GM23338 (cell line): ENCODE measurements at regions not wholly inside any gene's neighbourhood (a gene's known extent, or its start where the extent isn't known, plus 50 kb on each side); places are given as distances from the start of the nearest gene placed in this dataset.

ENCODE experiments used
- ATAC-seq: fragments of 200-7000 bp; cut with Tn5 transposase; 3 replicates; pipeline ENCODE4 v1.9.1; 2020
- DNase-seq: peaks from one replicate; pipeline ENCODE4 v3.0.0-alpha.2; 2015; ENCODE audit warnings: low spot score
- H2AFZ ChIP-seq: fragments of 200-600 bp; sonication (generic); 2 replicates; pipeline ENCODE4 v1.8.0; 2016; ENCODE audit warnings: antibody characterized with exemption, mild to moderate bottlenecking, moderate library complexity
- H3F3A ChIP-seq: fragments of 200-600 bp; sonication (generic); replicated peaks from 2 replicates; pipeline ENCODE4 v1.8.0; 2017; ENCODE audit warnings: antibody characterized with exemption, mixed run types, low read depth
- H3K27ac ChIP-seq: fragments of 200-600 bp; sonication (generic); 2 replicates; pipeline ENCODE4 v1.6.1; 2016; ENCODE audit warnings: low read depth
- H3K27me3 ChIP-seq: fragments of 200-600 bp; sonication (generic); 2 replicates; pipeline ENCODE4 v1.8.0; 2016; ENCODE audit warnings: mild to moderate bottlenecking, mixed run types, moderate library complexity; ENCODE audit not compliant: insufficient read depth
- H3K36me3 ChIP-seq: fragments of 200-600 bp; sonication (generic); 2 replicates; pipeline ENCODE4 v1.8.0; 2016; ENCODE audit warnings: mild to moderate bottlenecking; ENCODE audit not compliant: insufficient read depth
- H3K4me1 ChIP-seq: fragments of 200-600 bp; sonication (generic); 2 replicates; pipeline ENCODE4 v1.8.0; 2016; ENCODE audit warnings: mild to moderate bottlenecking, moderate library complexity; ENCODE audit not compliant: insufficient read depth
- H3K4me2 ChIP-seq: fragments of 200-600 bp; sonication (generic); 2 replicates; pipeline ENCODE4 v1.7.1; 2017; ENCODE audit warnings: mixed run types
- H3K4me3 ChIP-seq: fragments of 200-600 bp; sonication (generic); 2 replicates; pipeline ENCODE4 v1.6.1; 2016; ENCODE audit warnings: mixed run types
- H3K79me2 ChIP-seq: fragments of 200-600 bp; sonication (generic); replicated peaks from 2 replicates; pipeline ENCODE4 v1.8.0; 2017; ENCODE audit warnings: mild to moderate bottlenecking; ENCODE audit not compliant: insufficient read depth
- H3K9me2 ChIP-seq: fragments of 200-600 bp; sonication (generic); 2 replicates; pipeline ENCODE4 v1.8.0; 2017; ENCODE audit not compliant: insufficient read depth
- H4K20me1 ChIP-seq: fragments of 200-600 bp; sonication (generic); replicated peaks from 2 replicates; pipeline ENCODE4 v1.8.0; 2017; ENCODE audit warnings: mild to moderate bottlenecking; ENCODE audit not compliant: insufficient read depth
- H3K27ac Mint-ChIP-seq: 2 replicates; pipeline ENCODE4 v1.8.0; 2020; ENCODE audit warnings: inconsistent platforms, mild to moderate bottlenecking, moderate library complexity, mixed read lengths
- H3K27me3 Mint-ChIP-seq: 3 replicates; pipeline ENCODE4 v1.8.0; 2022; ENCODE audit warnings: low read depth, mild to moderate bottlenecking, moderate library complexity, mixed read lengths, inconsistent platforms; ENCODE audit not compliant: insufficient read depth, poor library complexity
- H3K36me3 Mint-ChIP-seq: 3 replicates; pipeline ENCODE4 v1.8.0; 2021; ENCODE audit warnings: low read depth, mild to moderate bottlenecking, inconsistent platforms, moderate library complexity, mixed read lengths
- H3K4me1 Mint-ChIP-seq: 3 replicates; pipeline ENCODE4 v1.8.0; 2020; ENCODE audit warnings: mild to moderate bottlenecking, inconsistent platforms, mixed read lengths
- H3K4me3 Mint-ChIP-seq: 3 replicates; pipeline ENCODE4 v1.8.0; 2021; ENCODE audit warnings: moderate library complexity, mild to moderate bottlenecking, inconsistent platforms, mixed read lengths
- H3K9me3 Mint-ChIP-seq: 3 replicates; pipeline ENCODE4 v1.8.0; 2020; ENCODE audit warnings: moderate library complexity, mild to moderate bottlenecking, inconsistent platforms, mixed read lengths
- CREB1 ChIP-seq: fragments of 250-450 bp; sonication (Bioruptor Pico); IDR thresholded peaks from 2 replicates; pipeline ENCODE4 v1.5.0; 2020; ENCODE audit warnings: low read depth, mild to moderate bottlenecking, moderate library complexity
- EZH2 ChIP-seq: fragments of 200-600 bp; sonication (generic); IDR thresholded peaks from one replicate; pipeline ENCODE4 v1.8.0; 2017; ENCODE audit warnings: antibody characterized with exemption, mild to moderate bottlenecking, low read depth; ENCODE audit not compliant: unreplicated experiment
- EZH2phosphoT487 ChIP-seq: fragments of 200-600 bp; sonication (generic); IDR thresholded peaks from one replicate; pipeline ENCODE4 v1.8.1; 2018; ENCODE audit warnings: antibody characterized with exemption; ENCODE audit not compliant: unreplicated experiment
- JUNB ChIP-seq: IDR thresholded peaks from one replicate; pipeline ENCODE4 v1.6.1; 2016; ENCODE audit warnings: antibody characterized with exemption; ENCODE audit not compliant: unreplicated experiment
- NANOG ChIP-seq: IDR thresholded peaks from 2 replicates; pipeline ENCODE4 v1.6.1; 2016; ENCODE audit warnings: antibody characterized with exemption, borderline replicate concordance
- POLR2AphosphoS5 ChIP-seq: IDR thresholded peaks from 2 replicates; pipeline ENCODE4 v1.6.1; 2016; ENCODE audit warnings: antibody characterized with exemption, low read depth
- STAT1 ChIP-seq: IDR thresholded peaks from one replicate; pipeline ENCODE4 v1.6.1; 2016; ENCODE audit warnings: antibody characterized with exemption; ENCODE audit not compliant: unreplicated experiment
- ZNF114 ChIP-seq: fragments of 250-450 bp; sonication (Bioruptor Pico); IDR thresholded peaks from 2 replicates; pipeline ENCODE4 v1.5.0; 2020; ENCODE audit warnings: mild to moderate bottlenecking, moderate library complexity
- ZNF331 ChIP-seq: fragments of 250-450 bp; sonication (Bioruptor Pico); IDR thresholded peaks from 2 replicates; pipeline ENCODE4 v1.5.0; 2020; ENCODE audit warnings: low read depth, mild to moderate bottlenecking, moderate library complexity
- TF ChIP-seq, protein P1 (sequence below), 2 experiments: fragments of 200-600 bp in 1 of 2; sonication (generic) in 1 of 2; conservative IDR thresholded peaks; 2 replicates each; pipeline versions ENCODE4 v1.5.1 to v1.6.1; 2016 to 2017; ENCODE audit warnings: antibody characterized with exemption in 2 of 2, low read depth in 2 of 2, mild to moderate bottlenecking in 2 of 2, moderate library complexity in 1 of 2
- TF ChIP-seq, protein P2 (sequence below): fragments of 250-450 bp; sonication (Bioruptor Pico); IDR thresholded peaks from 2 replicates; pipeline ENCODE4 v1.5.0; 2020; ENCODE audit warnings: mild to moderate bottlenecking, moderate library complexity
- TF ChIP-seq, protein P3 (sequence below): IDR thresholded peaks from one replicate; pipeline ENCODE4 v1.6.1; 2018; ENCODE audit warnings: antibody characterized with exemption; ENCODE audit not compliant: unreplicated experiment
- TF ChIP-seq, protein P4 (sequence below): IDR thresholded peaks from 2 replicates; pipeline ENCODE4 v1.6.1; 2016; ENCODE audit warnings: antibody characterized with exemption

DNA sequence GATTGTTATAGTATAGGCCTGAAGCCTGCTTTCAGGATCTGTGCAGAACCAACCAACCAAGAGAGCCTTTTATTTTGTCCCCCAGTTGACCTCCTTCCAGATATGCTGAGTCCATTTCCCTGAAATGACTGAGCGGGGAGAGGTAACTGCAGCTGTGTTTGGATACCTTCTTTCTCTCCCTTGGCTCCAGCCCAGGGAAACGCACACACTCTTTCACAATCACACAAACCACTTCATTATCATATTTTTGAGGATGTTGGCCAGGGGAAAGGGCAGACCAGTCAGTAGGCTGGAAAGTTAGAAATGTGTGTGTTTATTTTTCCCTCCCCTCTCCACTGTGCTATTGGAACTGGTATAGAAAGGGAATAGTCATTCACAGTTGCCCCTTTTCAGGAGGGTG is 417.7 kb upstream of the TBL1XR1 start:
- Histone ChIP-seq H3K4me1 (peaks cover 32% of the 10 kb centered on the region), H3F3A (0 out of 2 replicates have a peak, but pooled peaks cover 6% of the 10 kb centered on the region), H3K36me3 (no peaks in the 10 kb centered on the region), H4K20me1 (no peaks in the 10 kb centered on the region), H2AFZ (peak overlapping the region; percentile 45; the same call in 1 of the 2 replicates), H3K4me3 (no peak overlapping the region), H3K4me2 (no peak overlapping the region), H3K27me3 (no peaks in the 10 kb centered on the region), H3K79me2 (no peaks in the 10 kb centered on the region), H3K9me2 (peaks cover 3% of the 10 kb centered on the region; the same call in 1 of the 2 replicates), H3K27ac (no peak overlapping the region)
- peaks cover 3% of the 10 kb centered on the region for H3K27me3 Mint-ChIP-seq
- H3K27ac Mint-ChIP-seq = no peak overlapping the region
- no peak overlapping the region for H3K4me3 Mint-ChIP-seq
- no peak for ATAC-seq
- peaks cover 39% of the 10 kb centered on the region for H3K4me1 Mint-ChIP-seq
- TF ChIP-seq EZH2 (no peak), EZH2phosphoT487 (no peak), JUNB (no peak), ZNF331 (no peak), ZNF114 (CRISPR knock-in tag) (no peak), POLR2AphosphoS5 (no peak), STAT1 (no peak), CREB1 (CRISPR knock-in tag) (no peak), NANOG (no peak)
- TF ChIP-seq, protein P1, sequence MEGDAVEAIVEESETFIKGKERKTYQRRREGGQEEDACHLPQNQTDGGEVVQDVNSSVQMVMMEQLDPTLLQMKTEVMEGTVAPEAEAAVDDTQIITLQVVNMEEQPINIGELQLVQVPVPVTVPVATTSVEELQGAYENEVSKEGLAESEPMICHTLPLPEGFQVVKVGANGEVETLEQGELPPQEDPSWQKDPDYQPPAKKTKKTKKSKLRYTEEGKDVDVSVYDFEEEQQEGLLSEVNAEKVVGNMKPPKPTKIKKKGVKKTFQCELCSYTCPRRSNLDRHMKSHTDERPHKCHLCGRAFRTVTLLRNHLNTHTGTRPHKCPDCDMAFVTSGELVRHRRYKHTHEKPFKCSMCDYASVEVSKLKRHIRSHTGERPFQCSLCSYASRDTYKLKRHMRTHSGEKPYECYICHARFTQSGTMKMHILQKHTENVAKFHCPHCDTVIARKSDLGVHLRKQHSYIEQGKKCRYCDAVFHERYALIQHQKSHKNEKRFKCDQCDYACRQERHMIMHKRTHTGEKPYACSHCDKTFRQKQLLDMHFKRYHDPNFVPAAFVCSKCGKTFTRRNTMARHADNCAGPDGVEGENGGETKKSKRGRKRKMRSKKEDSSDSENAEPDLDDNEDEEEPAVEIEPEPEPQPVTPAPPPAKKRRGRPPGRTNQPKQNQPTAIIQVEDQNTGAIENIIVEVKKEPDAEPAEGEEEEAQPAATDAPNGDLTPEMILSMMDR (conservative IDR thresholded peaks at IDR 0.05; ENCODE audit: low read depth in 2 of 2) = no peak
- TF ChIP-seq, protein P2, sequence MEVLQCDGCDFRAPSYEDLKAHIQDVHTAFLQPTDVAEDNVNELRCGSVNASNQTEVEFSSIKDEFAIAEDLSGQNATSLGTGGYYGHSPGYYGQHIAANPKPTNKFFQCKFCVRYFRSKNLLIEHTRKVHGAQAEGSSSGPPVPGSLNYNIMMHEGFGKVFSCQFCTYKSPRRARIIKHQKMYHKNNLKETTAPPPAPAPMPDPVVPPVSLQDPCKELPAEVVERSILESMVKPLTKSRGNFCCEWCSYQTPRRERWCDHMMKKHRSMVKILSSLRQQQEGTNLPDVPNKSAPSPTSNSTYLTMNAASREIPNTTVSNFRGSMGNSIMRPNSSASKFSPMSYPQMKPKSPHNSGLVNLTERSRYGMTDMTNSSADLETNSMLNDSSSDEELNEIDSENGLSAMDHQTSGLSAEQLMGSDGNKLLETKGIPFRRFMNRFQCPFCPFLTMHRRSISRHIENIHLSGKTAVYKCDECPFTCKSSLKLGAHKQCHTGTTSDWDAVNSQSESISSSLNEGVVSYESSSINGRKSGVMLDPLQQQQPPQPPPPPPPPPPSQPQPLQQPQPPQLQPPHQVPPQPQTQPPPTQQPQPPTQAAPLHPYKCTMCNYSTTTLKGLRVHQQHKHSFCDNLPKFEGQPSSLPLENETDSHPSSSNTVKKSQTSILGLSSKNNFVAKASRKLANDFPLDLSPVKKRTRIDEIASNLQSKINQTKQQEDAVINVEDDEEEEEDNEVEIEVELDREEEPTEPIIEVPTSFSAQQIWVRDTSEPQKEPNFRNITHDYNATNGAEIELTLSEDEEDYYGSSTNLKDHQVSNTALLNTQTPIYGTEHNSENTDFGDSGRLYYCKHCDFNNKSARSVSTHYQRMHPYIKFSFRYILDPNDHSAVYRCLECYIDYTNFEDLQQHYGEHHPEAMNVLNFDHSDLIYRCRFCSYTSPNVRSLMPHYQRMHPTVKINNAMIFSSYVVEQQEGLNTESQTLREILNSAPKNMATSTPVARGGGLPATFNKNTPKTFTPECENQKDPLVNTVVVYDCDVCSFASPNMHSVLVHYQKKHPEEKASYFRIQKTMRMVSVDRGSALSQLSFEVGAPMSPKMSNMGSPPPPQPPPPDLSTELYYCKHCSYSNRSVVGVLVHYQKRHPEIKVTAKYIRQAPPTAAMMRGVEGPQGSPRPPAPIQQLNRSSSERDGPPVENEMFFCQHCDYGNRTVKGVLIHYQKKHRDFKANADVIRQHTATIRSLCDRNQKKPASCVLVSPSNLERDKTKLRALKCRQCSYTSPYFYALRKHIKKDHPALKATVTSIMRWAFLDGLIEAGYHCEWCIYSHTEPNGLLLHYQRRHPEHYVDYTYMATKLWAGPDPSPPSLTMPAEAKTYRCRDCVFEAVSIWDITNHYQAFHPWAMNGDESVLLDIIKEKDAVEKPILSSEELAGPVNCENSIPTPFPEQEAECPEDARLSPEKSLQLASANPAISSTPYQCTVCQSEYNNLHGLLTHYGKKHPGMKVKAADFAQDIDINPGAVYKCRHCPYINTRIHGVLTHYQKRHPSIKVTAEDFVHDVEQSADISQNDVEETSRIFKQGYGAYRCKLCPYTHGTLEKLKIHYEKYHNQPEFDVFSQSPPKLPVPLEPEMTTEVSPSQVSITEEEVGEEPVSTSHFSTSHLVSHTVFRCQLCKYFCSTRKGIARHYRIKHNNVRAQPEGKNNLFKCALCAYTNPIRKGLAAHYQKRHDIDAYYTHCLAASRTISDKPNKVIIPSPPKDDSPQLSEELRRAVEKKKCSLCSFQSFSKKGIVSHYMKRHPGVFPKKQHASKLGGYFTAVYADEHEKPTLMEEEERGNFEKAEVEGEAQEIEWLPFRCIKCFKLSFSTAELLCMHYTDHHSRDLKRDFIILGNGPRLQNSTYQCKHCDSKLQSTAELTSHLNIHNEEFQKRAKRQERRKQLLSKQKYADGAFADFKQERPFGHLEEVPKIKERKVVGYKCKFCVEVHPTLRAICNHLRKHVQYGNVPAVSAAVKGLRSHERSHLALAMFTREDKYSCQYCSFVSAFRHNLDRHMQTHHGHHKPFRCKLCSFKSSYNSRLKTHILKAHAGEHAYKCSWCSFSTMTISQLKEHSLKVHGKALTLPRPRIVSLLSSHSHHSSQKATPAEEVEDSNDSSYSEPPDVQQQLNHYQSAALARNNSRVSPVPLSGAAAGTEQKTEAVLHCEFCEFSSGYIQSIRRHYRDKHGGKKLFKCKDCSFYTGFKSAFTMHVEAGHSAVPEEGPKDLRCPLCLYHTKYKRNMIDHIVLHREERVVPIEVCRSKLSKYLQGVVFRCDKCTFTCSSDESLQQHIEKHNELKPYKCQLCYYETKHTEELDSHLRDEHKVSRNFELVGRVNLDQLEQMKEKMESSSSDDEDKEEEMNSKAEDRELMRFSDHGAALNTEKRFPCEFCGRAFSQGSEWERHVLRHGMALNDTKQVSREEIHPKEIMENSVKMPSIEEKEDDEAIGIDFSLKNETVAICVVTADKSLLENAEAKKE (CRISPR knock-in tag) = no peak
- TF ChIP-seq, protein P3, sequence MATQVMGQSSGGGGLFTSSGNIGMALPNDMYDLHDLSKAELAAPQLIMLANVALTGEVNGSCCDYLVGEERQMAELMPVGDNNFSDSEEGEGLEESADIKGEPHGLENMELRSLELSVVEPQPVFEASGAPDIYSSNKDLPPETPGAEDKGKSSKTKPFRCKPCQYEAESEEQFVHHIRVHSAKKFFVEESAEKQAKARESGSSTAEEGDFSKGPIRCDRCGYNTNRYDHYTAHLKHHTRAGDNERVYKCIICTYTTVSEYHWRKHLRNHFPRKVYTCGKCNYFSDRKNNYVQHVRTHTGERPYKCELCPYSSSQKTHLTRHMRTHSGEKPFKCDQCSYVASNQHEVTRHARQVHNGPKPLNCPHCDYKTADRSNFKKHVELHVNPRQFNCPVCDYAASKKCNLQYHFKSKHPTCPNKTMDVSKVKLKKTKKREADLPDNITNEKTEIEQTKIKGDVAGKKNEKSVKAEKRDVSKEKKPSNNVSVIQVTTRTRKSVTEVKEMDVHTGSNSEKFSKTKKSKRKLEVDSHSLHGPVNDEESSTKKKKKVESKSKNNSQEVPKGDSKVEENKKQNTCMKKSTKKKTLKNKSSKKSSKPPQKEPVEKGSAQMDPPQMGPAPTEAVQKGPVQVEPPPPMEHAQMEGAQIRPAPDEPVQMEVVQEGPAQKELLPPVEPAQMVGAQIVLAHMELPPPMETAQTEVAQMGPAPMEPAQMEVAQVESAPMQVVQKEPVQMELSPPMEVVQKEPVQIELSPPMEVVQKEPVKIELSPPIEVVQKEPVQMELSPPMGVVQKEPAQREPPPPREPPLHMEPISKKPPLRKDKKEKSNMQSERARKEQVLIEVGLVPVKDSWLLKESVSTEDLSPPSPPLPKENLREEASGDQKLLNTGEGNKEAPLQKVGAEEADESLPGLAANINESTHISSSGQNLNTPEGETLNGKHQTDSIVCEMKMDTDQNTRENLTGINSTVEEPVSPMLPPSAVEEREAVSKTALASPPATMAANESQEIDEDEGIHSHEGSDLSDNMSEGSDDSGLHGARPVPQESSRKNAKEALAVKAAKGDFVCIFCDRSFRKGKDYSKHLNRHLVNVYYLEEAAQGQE = no peak
- TF ChIP-seq, protein P4, sequence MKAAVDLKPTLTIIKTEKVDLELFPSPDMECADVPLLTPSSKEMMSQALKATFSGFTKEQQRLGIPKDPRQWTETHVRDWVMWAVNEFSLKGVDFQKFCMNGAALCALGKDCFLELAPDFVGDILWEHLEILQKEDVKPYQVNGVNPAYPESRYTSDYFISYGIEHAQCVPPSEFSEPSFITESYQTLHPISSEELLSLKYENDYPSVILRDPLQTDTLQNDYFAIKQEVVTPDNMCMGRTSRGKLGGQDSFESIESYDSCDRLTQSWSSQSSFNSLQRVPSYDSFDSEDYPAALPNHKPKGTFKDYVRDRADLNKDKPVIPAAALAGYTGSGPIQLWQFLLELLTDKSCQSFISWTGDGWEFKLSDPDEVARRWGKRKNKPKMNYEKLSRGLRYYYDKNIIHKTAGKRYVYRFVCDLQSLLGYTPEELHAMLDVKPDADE = no peak
- no peaks in the 10 kb centered on the region for H3K9me3 Mint-ChIP-seq
- DNase-seq = no peak
- H3K36me3 Mint-ChIP-seq = no peaks in the 10 kb centered on the region; the same call in 2 of the 3 replicates
